ENCODE measurements at regions not wholly inside any gene's neighbourhood (a gene's known extent, or its start where the extent isn't known, plus 50 kb on each side); places are given as distances from the start of the nearest gene placed in this dataset.
"Not testable (repeated sequence)": the region's sequence is repeated elsewhere in the genome, so short reads cannot be mapped to it uniquely, and the experiment has no call there.

GRCh38 chr6:81514195-81514594, 238.3 kb downstream of the TENT5A start:
- CTCF ChIA-PET = not testable (repeated sequence)

GRCh38 chr6:81511423-81511822, 241.1 kb downstream of the TENT5A start:
- no peak overlapping the region for H3K27ac Mint-ChIP-seq
- DNase-seq = no peak
- H3K4me3 Mint-ChIP-seq = no peak overlapping the region
- H3K36me3 Mint-ChIP-seq = no peaks in the 10 kb centered on the region
- POLR2A ChIA-PET = no interaction called here
- H3K27ac ChIP-seq (ENCODE audit: low read depth, low read length) = no peak overlapping the region
- H3K4me3 ChIP-seq (ENCODE audit: low read length) = no peak overlapping the region
- H3K4me1 ChIP-seq (ENCODE audit: insufficient read depth, low read length) = no peaks in the 10 kb centered on the region
- H3K27me3 Mint-ChIP-seq = no peaks in the 10 kb centered on the region
- no peaks in the 10 kb centered on the region for H3K27me3 ChIP-seq (ENCODE audit: insufficient read depth, low read length, poor library complexity, severe bottlenecking)
- CTCF ChIA-PET = no interaction called here
- H3K9me3 Mint-ChIP-seq = peaks cover 0 to 12% (median 4%) of the 10 kb centered on the region in 5 donors
- no peaks in the 10 kb centered on the region for H3K36me3 ChIP-seq (ENCODE audit: insufficient read depth, low read length)
- H3K9me3 ChIP-seq (ENCODE audit: low read length) = no peaks in the 10 kb centered on the region
- no peaks in the 10 kb centered on the region for H3K4me1 Mint-ChIP-seq

More at GRCh38 chr6:81514195-81514594, 238.3 kb downstream of the TENT5A start:
- peaks cover 0 to 11% (median 3%) of the 10 kb centered on the region in 5 donors for H3K9me3 Mint-ChIP-seq
- H3K27me3 ChIP-seq (ENCODE audit: insufficient read depth, low read length, poor library complexity, severe bottlenecking); H3K4me3 Mint-ChIP-seq; POLR2A ChIA-PET; H3K27ac Mint-ChIP-seq; H3K4me1 Mint-ChIP-seq; H3K36me3 Mint-ChIP-seq; H3K4me3 ChIP-seq (ENCODE audit: low read length); H3K9me3 ChIP-seq (ENCODE audit: low read length); H3K27ac ChIP-seq (ENCODE audit: low read depth, low read length); H3K27me3 Mint-ChIP-seq; H3K36me3 ChIP-seq (ENCODE audit: insufficient read depth, low read length); H3K4me1 ChIP-seq (ENCODE audit: insufficient read depth, low read length); DNase-seq: not testable (repeated sequence)

GRCh38 chr6:81495999-81496398, 256.5 kb downstream of the TENT5A start:
- Histone ChIP-seq H3K27me3 (ENCODE audit: insufficient read depth, low read length, poor library complexity, severe bottlenecking) (no peaks in the 10 kb centered on the region), H3K27ac (ENCODE audit: low read depth, low read length) (no peak overlapping the region), H3K4me3 (ENCODE audit: low read length) (no peak overlapping the region), H3K9me3 (ENCODE audit: low read length) (no peaks in the 10 kb centered on the region), H3K4me1 (ENCODE audit: insufficient read depth, low read length) (no peaks in the 10 kb centered on the region), H3K36me3 (ENCODE audit: insufficient read depth, low read length) (no peaks in the 10 kb centered on the region)
- Mint-ChIP-seq H3K4me3 (no peak overlapping the region), H3K4me1 (no peaks in the 10 kb centered on the region), H3K36me3 (no peaks in the 10 kb centered on the region), H3K9me3 (peaks cover 8 to 29% (median 11%) of the 10 kb centered on the region in 5 donors), H3K27me3 (no peaks in the 10 kb centered on the region), H3K27ac (no peak overlapping the region)
- no peak for DNase-seq
- ChIA-PET CTCF (no interaction called here), POLR2A (no interaction called here)

- no peaks in the 10 kb centered on the region for H3K4me1 ChIP-seq (ENCODE audit: insufficient read depth, low read length)
- no peaks in the 10 kb centered on the region for H3K4me1 Mint-ChIP-seq
- no peak overlapping the region for H3K4me3 Mint-ChIP-seq
- no peak overlapping the region for H3K27ac ChIP-seq (ENCODE audit: low read depth, low read length)
- H3K9me3 Mint-ChIP-seq = peaks cover 0 to 22% (median 2%) of the 10 kb centered on the region in 5 donors
- H3K27ac Mint-ChIP-seq = no peak overlapping the region
- H3K4me3 ChIP-seq (ENCODE audit: low read length) = no peak overlapping the region
- no peak for DNase-seq
- POLR2A ChIA-PET = no interaction called here
- H3K27me3 ChIP-seq (ENCODE audit: insufficient read depth, low read length, poor library complexity, severe bottlenecking) = no peaks in the 10 kb centered on the region
- H3K36me3 ChIP-seq (ENCODE audit: insufficient read depth, low read length) = no peaks in the 10 kb centered on the region
- no peaks in the 10 kb centered on the region for H3K9me3 ChIP-seq (ENCODE audit: low read length)
- H3K27me3 Mint-ChIP-seq = no peaks in the 10 kb centered on the region
- no peaks in the 10 kb centered on the region for H3K36me3 Mint-ChIP-seq
- CTCF ChIA-PET = no interaction called here
Observed at GRCh38 chr6:81491454-81492101, 260.9 kb downstream of the TENT5A start.

- no peak overlapping the region for H3K27ac Mint-ChIP-seq
- Histone ChIP-seq H3K4me1 (ENCODE audit: insufficient read depth, low read length) (no peaks in the 10 kb centered on the region), H3K27me3 (ENCODE audit: insufficient read depth, low read length, poor library complexity, severe bottlenecking) (no peaks in the 10 kb centered on the region), H3K36me3 (ENCODE audit: insufficient read depth, low read length) (no peaks in the 10 kb centered on the region), H3K9me3 (ENCODE audit: low read length) (no peaks in the 10 kb centered on the region), H3K27ac (ENCODE audit: low read depth, low read length) (no peak overlapping the region), H3K4me3 (ENCODE audit: low read length) (no peak overlapping the region)
- CTCF ChIA-PET = no interaction called here
- no peak for DNase-seq
- no peaks in the 10 kb centered on the region for H3K27me3 Mint-ChIP-seq
- H3K9me3 Mint-ChIP-seq = peaks cover 0 to 10% (median 2%) of the 10 kb centered on the region in 5 donors
- POLR2A ChIA-PET = no interaction called here
- H3K4me3 Mint-ChIP-seq = no peak overlapping the region
- no peaks in the 10 kb centered on the region for H3K4me1 Mint-ChIP-seq
- H3K36me3 Mint-ChIP-seq = no peaks in the 10 kb centered on the region
Observed at GRCh38 chr6:81487489-81487888, 265.0 kb downstream of the TENT5A start.

GRCh38 chr6:81486234-81486633, 266.2 kb downstream of the TENT5A start:
- Mint-ChIP-seq H3K36me3 (no peaks in the 10 kb centered on the region), H3K4me3 (no peak overlapping the region), H3K27ac (no peak overlapping the region), H3K4me1 (no peaks in the 10 kb centered on the region), H3K9me3 (peaks cover 0 to 8% (median 0%) of the 10 kb centered on the region in 5 donors), H3K27me3 (no peaks in the 10 kb centered on the region)
- H3K4me3 ChIP-seq (ENCODE audit: low read length) = no peak overlapping the region
- no peaks in the 10 kb centered on the region for H3K4me1 ChIP-seq (ENCODE audit: insufficient read depth, low read length)
- H3K36me3 ChIP-seq (ENCODE audit: insufficient read depth, low read length) = no peaks in the 10 kb centered on the region
- no peaks in the 10 kb centered on the region for H3K9me3 ChIP-seq (ENCODE audit: low read length)
- ChIA-PET CTCF (no interaction called here), POLR2A (no interaction called here)
- H3K27ac ChIP-seq (ENCODE audit: low read depth, low read length) = no peak overlapping the region
- no peaks in the 10 kb centered on the region for H3K27me3 ChIP-seq (ENCODE audit: insufficient read depth, low read length, poor library complexity, severe bottlenecking)
- DNase-seq = no peak

- Mint-ChIP-seq H3K36me3 (no peaks in the 10 kb centered on the region), H3K27me3 (no peaks in the 10 kb centered on the region), H3K9me3 (peaks cover 0 to 8% (median 0%) of the 10 kb centered on the region in 5 donors), H3K27ac (no peak overlapping the region), H3K4me1 (no peaks in the 10 kb centered on the region), H3K4me3 (no peak overlapping the region)
- H3K4me1 ChIP-seq (ENCODE audit: insufficient read depth, low read length) = no peaks in the 10 kb centered on the region
- ChIA-PET POLR2A (no interaction called here), CTCF (no interaction called here)
- no peak overlapping the region for H3K27ac ChIP-seq (ENCODE audit: low read depth, low read length)
- no peaks in the 10 kb centered on the region for H3K9me3 ChIP-seq (ENCODE audit: low read length)
- H3K4me3 ChIP-seq (ENCODE audit: low read length) = no peak overlapping the region
- H3K27me3 ChIP-seq (ENCODE audit: insufficient read depth, low read length, poor library complexity, severe bottlenecking) = no peaks in the 10 kb centered on the region
- no peak for DNase-seq
- no peaks in the 10 kb centered on the region for H3K36me3 ChIP-seq (ENCODE audit: insufficient read depth, low read length)
Observed at GRCh38 chr6:81485395-81485794, 267.1 kb downstream of the TENT5A start.

- Histone ChIP-seq H3K4me1 (ENCODE audit: insufficient read depth, low read length) (no peaks in the 10 kb centered on the region), H3K27ac (ENCODE audit: low read depth, low read length) (no peak overlapping the region), H3K4me3 (ENCODE audit: low read length) (no peak overlapping the region), H3K27me3 (ENCODE audit: insufficient read depth, low read length, poor library complexity, severe bottlenecking) (no peaks in the 10 kb centered on the region), H3K36me3 (ENCODE audit: insufficient read depth, low read length) (no peaks in the 10 kb centered on the region), H3K9me3 (ENCODE audit: low read length) (no peaks in the 10 kb centered on the region)
- H3K27ac Mint-ChIP-seq = no peak overlapping the region
- ChIA-PET CTCF (no interaction called here), POLR2A (no interaction called here)
- H3K36me3 Mint-ChIP-seq = no peaks in the 10 kb centered on the region
- no peaks in the 10 kb centered on the region for H3K27me3 Mint-ChIP-seq
- DNase-seq = no peak
- H3K9me3 Mint-ChIP-seq = peaks cover 0 to 6% (median 0%) of the 10 kb centered on the region in 5 donors
- H3K4me3 Mint-ChIP-seq = no peak overlapping the region
- H3K4me1 Mint-ChIP-seq = no peaks in the 10 kb centered on the region
Observed at GRCh38 chr6:81484251-81484650, 268.2 kb downstream of the TENT5A start.

GRCh38 chr6:81480139-81480538, 272.3 kb downstream of the TENT5A start:
- no peak overlapping the region for H3K4me3 ChIP-seq (ENCODE audit: low read length)
- Mint-ChIP-seq H3K9me3 (peaks cover 0 to 17% (median 1%) of the 10 kb centered on the region in 5 donors), H3K27me3 (no peaks in the 10 kb centered on the region), H3K36me3 (no peaks in the 10 kb centered on the region), H3K27ac (no peak overlapping the region), H3K4me1 (no peaks in the 10 kb centered on the region), H3K4me3 (no peak overlapping the region)
- H3K4me1 ChIP-seq (ENCODE audit: insufficient read depth, low read length) = no peaks in the 10 kb centered on the region
- no peaks in the 10 kb centered on the region for H3K27me3 ChIP-seq (ENCODE audit: insufficient read depth, low read length, poor library complexity, severe bottlenecking)
- no peak for DNase-seq
- H3K9me3 ChIP-seq (ENCODE audit: low read length) = no peaks in the 10 kb centered on the region
- no peaks in the 10 kb centered on the region for H3K36me3 ChIP-seq (ENCODE audit: insufficient read depth, low read length)
- ChIA-PET CTCF (no interaction called here), POLR2A (no interaction called here)
- no peak overlapping the region for H3K27ac ChIP-seq (ENCODE audit: low read depth, low read length)

All from CD8-positive, alpha-beta memory T cell (primary cell).